H1 (cell line): ENCODE measurements at regions not wholly inside any gene's neighbourhood (a gene's known extent, or its start where the extent isn't known, plus 50 kb on each side); places are given as distances from the start of the nearest gene placed in this dataset.

Experiments used
- CTCF ChIA-PET: fragments of 300-600 bp; sonication (Branson Sonifier 250); formaldehyde crosslinking; loops from one replicate; lab custom pipeline; 2021; ENCODE audit not compliant: partially characterized antibody; lab: Charles Lee
- POLR2A ChIA-PET: fragments of 300-600 bp; sonication (Branson Sonifier 250); formaldehyde crosslinking; loops from one replicate; lab custom pipeline; 2021; ENCODE audit warnings: inconsistent platforms; ENCODE audit not compliant: partially characterized antibody; lab: Charles Lee
- DNase-seq, 2 experiments: peaks; one replicate each; pipeline versions ENCODE4 v3.0.0 to v3.0.0-alpha.2; 2010 to 2022; ENCODE audit warnings: low spot score in 2 of 2, low read depth in 1 of 2, mixed read lengths in 1 of 2
- FAIRE-seq: peaks from 2 replicates; lab custom pipeline; 2011; peaks lifted over from hg19 to GRCh38; lab: Jason Lieb, UNC
- H2AFZ ChIP-seq: 2 replicates; pipeline ENCODE4 v1.8.1; 2012; ENCODE audit warnings: low read length, inconsistent platforms
- H2AK5ac ChIP-seq: 2 replicates; pipeline ENCODE4 v1.6.1; 2013; ENCODE audit warnings: low read depth, low read length
- H2BK120ac ChIP-seq: replicated peaks from 2 replicates; pipeline ENCODE3; 2013; ENCODE audit warnings: low read depth, low read length, inconsistent platforms
- H2BK12ac ChIP-seq: 2 replicates; pipeline ENCODE4 v1.6.1; 2013; ENCODE audit warnings: low read depth, low read length
- H2BK15ac ChIP-seq: 2 replicates; pipeline ENCODE4 v1.6.1; 2013; ENCODE audit warnings: low read length
- H2BK20ac ChIP-seq: 2 replicates; pipeline ENCODE4 v1.6.1; 2013; ENCODE audit warnings: low read length
- H2BK5ac ChIP-seq: 2 replicates; pipeline ENCODE4 v1.6.1; 2013; ENCODE audit warnings: low read depth, low read length
- H3K14ac ChIP-seq: 2 replicates; pipeline ENCODE4 v1.6.1; 2013; ENCODE audit warnings: inconsistent platforms; ENCODE audit not compliant: insufficient read length
- H3K18ac ChIP-seq: 2 replicates; pipeline ENCODE4 v1.6.1; 2013; ENCODE audit warnings: low read length; ENCODE audit errors: extremely low read depth
- H3K23ac ChIP-seq: 2 replicates; pipeline ENCODE4 v1.6.1; 2013; ENCODE audit warnings: inconsistent platforms; ENCODE audit not compliant: insufficient read length
- H3K23me2 ChIP-seq: 2 replicates; pipeline ENCODE4 v1.6.1; 2013; ENCODE audit warnings: low read depth, low read length
- H3K27ac ChIP-seq: 2 replicates; pipeline ENCODE4 v1.6.1; 2011; ENCODE audit warnings: low read depth, low read length, inconsistent platforms
- H3K27me3 ChIP-seq, 4 experiments: replicated peaks in 1 of 4; 1 replicate in 1 of 4; 2 replicates in 3 of 4; pipeline versions ENCODE4 v1.6.1 to v1.8.1; 2011 to 2013; ENCODE audit warnings: low read length in 3 of 4, mild to moderate bottlenecking in 3 of 4, inconsistent platforms in 2 of 4, mixed read lengths in 2 of 4, moderate library complexity in 1 of 4; ENCODE audit not compliant: control insufficient read depth in 3 of 4, insufficient read depth in 3 of 4; ENCODE audit errors: extremely low read depth in 1 of 4
- H3K36me3 ChIP-seq, 4 experiments: 2 replicates each; pipeline versions ENCODE4 v1.6.1 to v1.8.1; 2011 to 2013; ENCODE audit warnings: mild to moderate bottlenecking in 4 of 4, low read length in 3 of 4, moderate library complexity in 2 of 4, control low read depth in 1 of 4, inconsistent platforms in 1 of 4; ENCODE audit not compliant: insufficient read depth in 4 of 4, control insufficient read depth in 2 of 4
- H3K4ac ChIP-seq: replicated peaks from 2 replicates; pipeline ENCODE3; 2013; ENCODE audit warnings: low read length, low read depth, mixed read lengths, inconsistent platforms; ENCODE audit not compliant: insufficient read length
- H3K4me1 ChIP-seq, 4 experiments: replicated peaks in 1 of 4; 1 replicate in 1 of 4; 2 replicates in 3 of 4; pipeline versions ENCODE4 v1.6.1 to v1.8.1; 2011 to 2013; ENCODE audit warnings: low read length in 3 of 4, inconsistent platforms in 2 of 4, mixed read lengths in 1 of 4; ENCODE audit not compliant: insufficient read depth in 4 of 4, control insufficient read depth in 3 of 4
- H3K4me2 ChIP-seq, 2 experiments: 2 replicates each; pipeline versions ENCODE4 v1.6.1 to v1.8.1; 2011 to 2013; ENCODE audit warnings: low read depth in 2 of 2, low read length in 2 of 2, control low read depth in 1 of 2, inconsistent platforms in 1 of 2, mild to moderate bottlenecking in 1 of 2; ENCODE audit not compliant: insufficient read depth in 1 of 2
- H3K4me3 ChIP-seq, 4 experiments: fragments of 200-600, 300-600 bp in 1 of 4; sonication (generic), shearing (Covaris generic), sonication (Bioruptor Twin) in 1 of 4; 2 replicates each; pipeline versions ENCODE4 v1.5.1 to v1.8.1; 2011 to 2016; ENCODE audit warnings: low read length in 4 of 4, low read depth in 3 of 4, control low read depth in 2 of 4, inconsistent platforms in 2 of 4, mild to moderate bottlenecking in 2 of 4, mixed read lengths in 1 of 4, moderate library complexity in 1 of 4; ENCODE audit not compliant: insufficient read depth in 2 of 4; ENCODE audit errors: extremely low read depth in 1 of 4
- H3K56ac ChIP-seq: replicated peaks from 2 replicates; pipeline ENCODE3; 2013; ENCODE audit warnings: low read depth, mild to moderate bottlenecking, mixed read lengths, low read length, inconsistent platforms; ENCODE audit not compliant: insufficient read length
- H3K79me1 ChIP-seq: 2 replicates; pipeline ENCODE4 v1.6.1; 2013; ENCODE audit warnings: low read depth, low read length, control low read depth
- H3K79me2 ChIP-seq, 2 experiments: 2 replicates each; pipeline versions ENCODE4 v1.6.1 to v1.8.1; 2012 to 2013; ENCODE audit warnings: low read length in 2 of 2, mild to moderate bottlenecking in 2 of 2, inconsistent platforms in 1 of 2; ENCODE audit not compliant: insufficient read depth in 2 of 2, control insufficient read depth in 1 of 2
- H3K9ac ChIP-seq, 4 experiments: replicated peaks in 1 of 4; 1 replicate in 1 of 4; 2 replicates in 3 of 4; pipeline versions ENCODE4 v1.6.1 to v1.8.1; 2011 to 2013; ENCODE audit warnings: low read depth in 3 of 4, low read length in 3 of 4, control low read depth in 2 of 4, mild to moderate bottlenecking in 2 of 4, moderate library complexity in 2 of 4, inconsistent platforms in 1 of 4; ENCODE audit errors: extremely low read depth in 1 of 4
- H3K9me3 ChIP-seq, 2 experiments: 2 replicates each; pipeline versions ENCODE4 v1.6.1 to v1.8.1; 2012 to 2013; ENCODE audit warnings: mild to moderate bottlenecking in 2 of 2, moderate library complexity in 2 of 2, control low read depth in 1 of 2, inconsistent platforms in 1 of 2, low read depth in 1 of 2, low read length in 1 of 2, mixed read lengths in 1 of 2; ENCODE audit not compliant: insufficient read depth in 2 of 2
- H4K20me1 ChIP-seq, 2 experiments: replicated peaks in 1 of 2; 2 replicates each; pipeline versions ENCODE3 to v1.8.1; 2011 to 2013; ENCODE audit warnings: inconsistent platforms in 2 of 2, low read length in 2 of 2, mild to moderate bottlenecking in 1 of 2; ENCODE audit not compliant: insufficient read depth in 2 of 2, control insufficient read depth in 1 of 2
- H4K5ac ChIP-seq: 2 replicates; pipeline ENCODE4 v1.6.1; 2013; ENCODE audit warnings: low read length, low read depth, mixed read lengths, inconsistent platforms; ENCODE audit not compliant: insufficient read length
- H4K8ac ChIP-seq: 2 replicates; pipeline ENCODE4 v1.8.0; 2013; ENCODE audit warnings: mild to moderate bottlenecking, moderate library complexity, low read length, inconsistent platforms; ENCODE audit not compliant: insufficient read depth; ENCODE audit errors: extremely low read depth
- H4K91ac ChIP-seq: replicated peaks from 2 replicates; pipeline ENCODE3; 2013; ENCODE audit warnings: low read length, mixed read lengths, inconsistent platforms; ENCODE audit not compliant: insufficient read length
- CHD1 ChIP-seq: IDR thresholded peaks from 2 replicates; pipeline ENCODE4 v1.6.1; 2012; ENCODE audit warnings: low read depth, low read length, improper control_type of control experiment
- KDM1A ChIP-seq: fragments of 200-600, 300-600 bp; sonication (generic); IDR thresholded peaks from 2 replicates; pipeline ENCODE4 v1.7.1; 2016; ENCODE audit warnings: mild to moderate bottlenecking, low read length, borderline replicate concordance
- RAD21 ChIP-seq, 2 experiments: IDR thresholded peaks in 1 of 2; conservative IDR thresholded peaks in 1 of 2; 2 replicates each; pipeline ENCODE4 v1.6.1; 2011; ENCODE audit warnings: low read depth in 2 of 2, low read length in 2 of 2, improper control_type of control experiment in 1 of 2, inconsistent platforms in 1 of 2, mild to moderate bottlenecking in 1 of 2, moderate library complexity in 1 of 2
- SIN3A ChIP-seq, 2 experiments: IDR thresholded peaks in 1 of 2; conservative IDR thresholded peaks in 1 of 2; 2 replicates each; pipeline ENCODE4 v1.6.1; 2011 to 2012; ENCODE audit warnings: low read length in 2 of 2, improper control_type of control experiment in 1 of 2, low read depth in 1 of 2, mild to moderate bottlenecking in 1 of 2
- TBP ChIP-seq: IDR thresholded peaks from 2 replicates; pipeline ENCODE4 v1.6.1; 2011; ENCODE audit warnings: low read depth, low read length, improper control_type of control experiment
- ZNF274 ChIP-seq: IDR thresholded peaks from 2 replicates; pipeline ENCODE4 v1.7.0; 2012; ENCODE audit warnings: low read length, borderline replicate concordance; ENCODE audit errors: extremely low read depth
- WGBS, 2 experiments: shearing (Covaris generic) in 1 of 2; methylation state at CpG; one replicate each; pipeline versions ENCODE4 v1.1.6 to v1.1.7; 2013 to 2015; ENCODE audit warnings: low lambda C conversion rate in 2 of 2, mixed read lengths in 2 of 2, inconsistent platforms in 1 of 2, low coverage in 1 of 2, missing lambda C conversion rate in 1 of 2; ENCODE audit not compliant: insufficient replicate concordance in 2 of 2, insufficient coverage in 1 of 2, insufficient read length in 1 of 2; ENCODE audit errors: extremely low coverage in 1 of 2, missing lambda C conversion rate in 1 of 2; 5-methylcytosine and 5-hydroxymethylcytosine counted together

DNA sequence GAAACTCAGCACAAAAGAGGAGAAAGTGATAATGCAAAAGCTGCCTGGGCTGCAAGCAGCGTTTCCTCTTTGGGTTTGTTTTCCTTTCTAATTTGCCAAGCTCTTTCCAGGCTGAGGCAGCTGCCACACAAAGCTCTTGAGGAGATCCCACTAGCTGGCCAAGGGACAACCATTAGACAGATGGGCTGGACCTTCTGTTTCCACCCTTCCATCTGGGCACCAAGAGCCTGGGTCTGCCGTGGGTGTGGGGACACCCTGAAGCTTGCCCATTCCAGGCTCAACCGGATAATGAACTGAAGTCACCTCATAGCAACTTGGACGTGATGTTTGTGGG is 194.6 kb upstream of the C1QTNF7 start:
- H4K20me1 ChIP-seq, result no peaks in the 10 kb centered on the region
- H2BK15ac ChIP-seq, result no peak overlapping the region
- no peak overlapping the region for H3K56ac ChIP-seq
- H3K23ac ChIP-seq, result no peak overlapping the region
- no peak overlapping the region for H3K4me3 ChIP-seq
- H4K91ac ChIP-seq, result no peak overlapping the region
- no peaks in the 10 kb centered on the region for H3K79me2 ChIP-seq
- FAIRE-seq, result no peak
- no peak overlapping the region for H3K18ac ChIP-seq
- no peak overlapping the region for H4K5ac ChIP-seq
- TF ChIP-seq CHD1 (no peak), SIN3A (conservative IDR thresholded peaks at IDR 0.05 in 1 of 2, IDR thresholded peaks at IDR 0.05 in 1 of 2; ENCODE audit: low read depth in 1 of 2, low read length in 2 of 2) (no peak), RAD21 (IDR thresholded peaks at IDR 0.05 in 1 of 2, conservative IDR thresholded peaks at IDR 0.05 in 1 of 2; ENCODE audit: low read depth in 2 of 2, low read length in 2 of 2) (no peak), ZNF274 (no peak), TBP (no peak), KDM1A (no peak)
- no peak overlapping the region for H2AFZ ChIP-seq
- H3K4me1 ChIP-seq, result no peaks in the 10 kb centered on the region
- H2BK12ac ChIP-seq, result no peak overlapping the region
- no peak overlapping the region for H4K8ac ChIP-seq
- no peak overlapping the region for H3K9ac ChIP-seq
- ChIA-PET CTCF (interaction anchor here (0.7 to 5.0 kb wide), 11 partner anchors 10 to 572 kb away, joined by 3 to 48 read pairs (median 3); no protein-coding TSS in a partner anchor), POLR2A (interaction anchor here (1.1 kb wide), 1 partner anchor 17 kb away, joined by 3 read pairs; no protein-coding TSS in a partner anchor)
- H2AK5ac ChIP-seq, result no peak overlapping the region
- 91% methylated on average over 4 of the region's 4 CpGs; no CpG with 5 or more reads in 1 of the 2 experiments for WGBS, 2 experiments
- H3K14ac ChIP-seq, result no peak overlapping the region
- no peaks in the 10 kb centered on the region for H3K36me3 ChIP-seq
- H3K27ac ChIP-seq, result no peak overlapping the region
- no peaks in the 10 kb centered on the region for H3K9me3 ChIP-seq
- H3K23me2 ChIP-seq, result no peaks in the 10 kb centered on the region
- H3K4me2 ChIP-seq, result no peak overlapping the region
- no peak overlapping the region for H3K4ac ChIP-seq
- no peaks in the 10 kb centered on the region for H3K79me1 ChIP-seq
- no peak overlapping the region for H2BK120ac ChIP-seq
- no peak for DNase-seq
- no peak overlapping the region for H2BK20ac ChIP-seq
- H3K27me3 ChIP-seq, result no peaks in the 10 kb centered on the region
- H2BK5ac ChIP-seq, result no peak overlapping the region
